AG04450 (cell line): ENCODE measurements at regions not wholly inside any gene's neighbourhood (a gene's known extent, or its start where the extent isn't known, plus 50 kb on each side); places are given as distances from the start of the nearest gene placed in this dataset.

Source experiments
- CTCF ChIA-PET: fragments of 300-600, 350-600 bp; formaldehyde crosslinking; extraction: SDS; loops from one replicate; lab custom pipeline; 2022; ENCODE audit warnings: antibody characterized with exemption, inconsistent platforms; lab: Charles Lee
- POLR2A ChIA-PET: fragments of 350-600 bp; formaldehyde crosslinking; extraction: SDS; loops from one replicate; lab custom pipeline; 2021; ENCODE audit warnings: antibody characterized with exemption, inconsistent platforms; lab: Yijun Ruan, JAX
- DNase-seq: peaks from one replicate; pipeline ENCODE4 v3.0.0-alpha.2; 2011; ENCODE audit warnings: low read depth, low spot score
- H3K27ac ChIP-seq: one replicate; pipeline ENCODE4 v1.5.1; 2012; ENCODE audit warnings: low read depth, low read length, control low read depth
- H3K27me3 ChIP-seq: one replicate; pipeline ENCODE4 v1.6.0; 2012; ENCODE audit warnings: low read length; ENCODE audit not compliant: control insufficient read depth, insufficient read depth
- H3K4me3 ChIP-seq: 2 replicates; pipeline ENCODE4 v1.5.1; 2011; ENCODE audit warnings: mild to moderate bottlenecking, low read depth, low read length, control low read depth
- H3K9me3 ChIP-seq: 2 replicates; pipeline ENCODE4 v1.5.1; 2012; ENCODE audit warnings: low read length; ENCODE audit not compliant: control insufficient read depth, insufficient read depth
- CTCF ChIP-seq: IDR thresholded peaks from 2 replicates; pipeline ENCODE4 v1.5.1; 2011; ENCODE audit warnings: low read depth, low read length, control low read depth, inconsistent platforms

DNA sequence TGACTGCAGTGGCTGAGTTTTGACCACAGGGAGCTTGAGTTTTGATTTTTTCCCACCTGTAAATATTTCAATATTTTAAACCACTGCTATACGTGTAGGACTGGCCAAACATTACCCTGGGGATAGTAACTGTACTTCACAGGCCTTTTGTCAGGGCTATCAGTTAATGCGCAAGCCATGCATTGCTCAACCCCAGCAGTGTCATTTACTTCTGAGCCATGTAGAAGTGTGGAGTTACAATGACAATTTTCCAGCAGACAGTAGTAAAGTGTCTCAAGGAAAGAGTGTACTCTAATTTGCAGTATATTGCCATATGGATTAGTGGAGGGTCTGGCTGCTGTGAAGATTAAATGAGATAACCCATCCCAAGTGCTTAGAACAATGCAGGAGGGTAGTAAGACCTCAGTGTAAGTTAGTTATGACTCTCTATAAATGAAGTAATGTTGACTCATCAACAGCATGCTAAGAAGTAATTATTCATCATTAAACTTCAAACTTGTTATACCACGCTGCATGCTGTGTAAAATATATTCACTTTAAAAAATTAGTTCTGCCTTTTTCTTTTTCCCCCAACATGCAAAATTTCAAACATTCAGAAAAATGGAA, 489.2 kb downstream of the KDM4C start:
- DNase-seq = no peak

DNA sequence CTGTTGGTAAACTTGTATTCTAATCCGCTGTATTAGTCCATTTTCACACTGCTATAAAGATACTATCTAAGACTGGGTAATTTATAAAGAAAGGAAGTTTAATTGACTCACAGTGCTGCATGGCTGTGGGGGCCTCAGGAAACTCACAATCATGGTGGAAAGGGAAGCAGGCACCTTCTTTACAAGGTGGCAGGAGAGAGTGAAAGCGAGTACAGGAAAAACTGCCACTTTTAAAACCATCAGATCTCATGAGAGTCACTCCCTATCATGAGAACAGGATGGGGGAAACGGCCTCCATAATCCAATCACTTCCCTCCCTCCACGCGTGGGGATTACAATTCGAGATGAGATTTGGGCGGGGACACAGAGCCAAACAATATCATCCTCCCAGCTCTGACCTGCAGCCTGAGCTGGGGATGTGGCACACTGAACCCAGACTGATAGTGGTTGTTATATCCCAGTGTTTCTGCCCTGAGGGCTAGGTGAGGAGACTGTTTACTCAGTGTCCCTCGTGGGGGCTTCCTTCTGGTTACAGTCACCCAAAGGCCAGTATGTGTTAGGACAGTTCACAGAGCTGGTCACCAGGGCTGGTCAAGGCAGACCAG, 488.3 kb downstream of the KDM4C start:
- CTCF ChIA-PET = interaction anchor here (1.0 to 3.5 kb wide), 3 partner anchors 12 to 324 kb away, joined by 4 to 13 read pairs (median 4); no protein-coding TSS in a partner anchor
- Histone ChIP-seq H3K27me3 (no peaks in the 10 kb centered on the region), H3K27ac (no peak overlapping the region), H3K4me3 (no peak overlapping the region), H3K9me3 (no peaks in the 10 kb centered on the region)
- POLR2A ChIA-PET = no interaction called here
- DNase-seq = no peak
- TF ChIP-seq CTCF = no peak

More for the DNA sequence above, 489.2 kb downstream of the KDM4C start:
- no peaks in the 10 kb centered on the region for H3K27me3 ChIP-seq
- ChIA-PET CTCF (interaction anchor here (1.0 to 1.2 kb wide), 2 partner anchors 13 to 324 kb away, joined by 4 read pairs; no protein-coding TSS in a partner anchor), POLR2A (no interaction called here)
- TF ChIP-seq CTCF = no peak
- H3K9me3 ChIP-seq = no peaks in the 10 kb centered on the region
- H3K4me3 ChIP-seq = no peak overlapping the region
- H3K27ac ChIP-seq = no peak overlapping the region

DNA sequence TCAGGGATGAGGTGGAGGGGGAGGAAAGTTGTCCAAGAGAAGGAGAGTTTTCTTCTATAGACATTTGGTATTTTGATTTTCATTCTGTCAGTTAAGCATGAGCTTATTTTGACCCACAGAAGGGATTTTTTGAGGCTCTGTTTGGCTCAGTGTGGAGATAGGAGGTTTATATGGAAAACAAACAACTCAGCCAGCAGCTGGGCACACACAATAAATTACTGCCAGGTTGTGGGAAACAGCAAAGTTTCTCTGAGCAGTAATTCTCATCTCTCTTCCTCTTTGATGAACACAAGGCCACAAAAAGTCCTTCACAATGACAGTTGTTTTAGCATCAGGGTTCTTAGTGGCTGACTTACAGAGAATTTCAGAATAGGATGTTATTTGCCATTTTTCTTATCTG, 486.1 kb downstream of the KDM4C start:
- Histone ChIP-seq H3K27ac (no peak overlapping the region), H3K9me3 (no peaks in the 10 kb centered on the region), H3K4me3 (no peak overlapping the region), H3K27me3 (peaks cover 2% of the 10 kb centered on the region)
- no peak for TF ChIP-seq CTCF
- POLR2A ChIA-PET = no interaction called here
- DNase-seq = no peak
- CTCF ChIA-PET = interaction anchor here (3.5 kb wide), 1 partner anchor 10 kb away, joined by 13 read pairs; no protein-coding TSS in a partner anchor

- TF ChIP-seq CTCF = no peak
- POLR2A ChIA-PET = no interaction called here
- CTCF ChIA-PET = interaction anchor here (0.6 kb wide), 1 partner anchor 189 kb away, joined by 3 read pairs; no protein-coding TSS in a partner anchor
- DNase-seq = no peak
- Histone ChIP-seq H3K9me3 (no peaks in the 10 kb centered on the region), H3K27ac (no peak overlapping the region), H3K27me3 (peaks cover 2% of the 10 kb centered on the region), H3K4me3 (no peak overlapping the region)
These were observed 484.4 kb downstream of the KDM4C start for GRCh38 chr9:7242126-7242525.

DNA sequence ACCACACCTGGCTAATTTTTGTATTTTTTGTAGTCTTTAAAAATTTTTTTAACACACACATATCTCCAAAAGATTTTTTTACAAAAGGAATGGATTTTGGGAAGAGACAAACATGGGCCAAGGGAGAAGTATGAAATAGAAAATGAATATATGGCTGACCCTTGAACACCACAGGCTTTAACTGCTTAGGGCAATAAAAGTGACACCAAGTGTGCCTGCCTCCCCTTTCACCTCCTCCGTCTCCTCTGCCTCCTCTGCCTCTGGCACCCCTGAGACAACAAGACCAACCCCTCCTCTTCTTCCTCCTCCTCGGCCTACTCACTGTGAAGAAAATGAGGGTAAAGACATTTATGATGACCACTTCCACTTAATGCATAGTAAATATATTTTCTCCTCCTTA, 483.9 kb downstream of the KDM4C start:
- POLR2A ChIA-PET = no interaction called here
- Histone ChIP-seq H3K27me3 (peaks cover 2% of the 10 kb centered on the region), H3K4me3 (no peak overlapping the region), H3K9me3 (no peaks in the 10 kb centered on the region), H3K27ac (no peak overlapping the region)
- DNase-seq = no peak
- no peak for TF ChIP-seq CTCF
- CTCF ChIA-PET = interaction anchor here (0.6 kb wide), 1 partner anchor 189 kb away, joined by 3 read pairs; no protein-coding TSS in a partner anchor
